Astrocyte (in vitro differentiated cells and primary cell): ENCODE measurements at regions not wholly inside any gene's neighbourhood (a gene's known extent, or its start where the extent isn't known, plus 50 kb on each side); places are given as distances from the start of the nearest gene placed in this dataset.

Experiments used
- DNase-seq: peaks from one replicate; pipeline ENCODE4 v3.0.0-alpha.2; 2010; ENCODE audit warnings: low read depth
- FAIRE-seq: peaks from 2 replicates; lab custom pipeline; 2011; peaks lifted over from hg19 to GRCh38; lab: Jason Lieb, UNC
- H2AFZ ChIP-seq: 2 replicates; pipeline ENCODE4 v1.6.0; 2012; ENCODE audit warnings: low read depth, low read length, inconsistent platforms
- H3K27ac ChIP-seq: 2 replicates; pipeline ENCODE4 v1.5.1; 2011; ENCODE audit warnings: low read depth, low read length, inconsistent platforms
- H3K27me3 ChIP-seq: 2 replicates; pipeline ENCODE4 v1.6.0; 2011; ENCODE audit warnings: low read length, inconsistent platforms; ENCODE audit not compliant: insufficient read depth
- H3K36me3 ChIP-seq: 2 replicates; pipeline ENCODE4 v1.5.1; 2011; ENCODE audit warnings: low read length, inconsistent platforms; ENCODE audit not compliant: insufficient read depth
- H3K4me1 ChIP-seq: 2 replicates; pipeline ENCODE4 v1.5.1; 2011; ENCODE audit warnings: low read length, inconsistent platforms; ENCODE audit not compliant: insufficient read depth
- H3K4me2 ChIP-seq: 2 replicates; pipeline ENCODE4 v1.6.0; 2012; ENCODE audit warnings: low read length, inconsistent platforms
- H3K4me3 ChIP-seq: 2 replicates; pipeline ENCODE4 v1.5.1; 2011; ENCODE audit warnings: low read depth, mild to moderate bottlenecking, low read length, inconsistent platforms; ENCODE audit not compliant: insufficient read depth
- H3K79me2 ChIP-seq: 2 replicates; pipeline ENCODE4 v1.6.0; 2012; ENCODE audit warnings: mild to moderate bottlenecking, low read length, inconsistent platforms; ENCODE audit not compliant: insufficient read depth
- H3K9ac ChIP-seq: 2 replicates; pipeline ENCODE4 v1.6.0; 2012; ENCODE audit warnings: mild to moderate bottlenecking, low read length, inconsistent platforms
- H3K9me3 ChIP-seq: 2 replicates; pipeline ENCODE4 v1.5.1; 2012; ENCODE audit warnings: low read depth, mild to moderate bottlenecking, low read length, inconsistent platforms; ENCODE audit not compliant: insufficient read depth
- H4K20me1 ChIP-seq: 2 replicates; pipeline ENCODE4 v1.6.0; 2012; ENCODE audit warnings: low read length, inconsistent platforms; ENCODE audit not compliant: insufficient read depth
- H3K27ac Mint-ChIP-seq: one replicate; pipeline ENCODE4 v1.8.0; 2021; ENCODE audit warnings: mild to moderate bottlenecking, mixed read lengths; ENCODE audit not compliant: unreplicated experiment
- H3K27me3 Mint-ChIP-seq: one replicate; pipeline ENCODE4 v1.8.0; 2021; ENCODE audit warnings: low read depth, mixed read lengths; ENCODE audit not compliant: unreplicated experiment
- H3K36me3 Mint-ChIP-seq: one replicate; pipeline ENCODE4 v1.8.0; 2021; ENCODE audit warnings: low read depth, mixed read lengths; ENCODE audit not compliant: unreplicated experiment
- H3K4me1 Mint-ChIP-seq: one replicate; pipeline ENCODE4 v1.8.0; 2021; ENCODE audit warnings: low read depth, mixed read lengths; ENCODE audit not compliant: unreplicated experiment
- H3K4me3 Mint-ChIP-seq: one replicate; pipeline ENCODE4 v1.8.0; 2021; ENCODE audit warnings: mild to moderate bottlenecking, moderate library complexity, mixed read lengths; ENCODE audit not compliant: unreplicated experiment
- H3K9me3 Mint-ChIP-seq: one replicate; pipeline ENCODE4 v1.8.0; 2021; ENCODE audit warnings: mild to moderate bottlenecking, mixed read lengths; ENCODE audit not compliant: unreplicated experiment
- CTCF ChIP-seq: IDR thresholded peaks from 2 replicates; pipeline ENCODE4 v1.5.1; 2011; ENCODE audit warnings: low read depth, mild to moderate bottlenecking, inconsistent platforms, low read length, moderate library complexity; ENCODE audit not compliant: insufficient read depth
- EZH2 ChIP-seq: IDR thresholded peaks from 2 replicates; pipeline ENCODE4 v1.6.1; 2012; ENCODE audit warnings: mild to moderate bottlenecking, low read length, inconsistent platforms; ENCODE audit not compliant: insufficient read depth

DNA sequence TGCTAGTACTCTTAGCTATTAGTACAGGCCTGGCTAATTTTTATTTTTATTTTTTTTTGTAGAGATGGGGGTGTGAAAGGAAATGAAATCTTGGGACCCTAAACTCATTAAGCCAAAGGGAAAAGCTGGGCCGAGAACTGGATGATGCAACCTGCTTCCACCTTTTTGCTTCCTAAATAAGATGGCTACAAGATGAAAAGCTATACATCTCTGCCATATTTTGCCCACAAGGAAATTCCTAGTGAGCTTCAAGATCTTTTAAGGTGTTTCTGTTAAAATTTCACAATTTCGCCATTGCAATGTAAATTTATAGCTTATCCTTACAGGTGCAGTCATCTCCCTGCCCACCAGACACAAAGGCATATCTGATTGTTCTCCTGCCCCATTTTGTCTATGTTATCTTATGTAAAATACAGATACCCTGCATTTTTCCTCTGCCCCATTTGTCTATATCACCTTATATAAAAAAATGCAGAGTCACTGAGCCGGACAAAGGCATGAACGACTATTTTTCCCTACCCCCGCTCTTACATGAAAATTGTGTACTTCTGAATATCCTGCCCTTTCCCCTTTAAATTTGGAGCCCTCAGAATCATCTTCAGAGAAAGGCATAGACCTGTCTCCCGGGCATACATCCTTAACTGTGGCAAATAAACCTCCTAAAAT lies 112.0 kb upstream of the SLC38A2 start:
- Histone ChIP-seq H3K9ac (no peak overlapping the region), H2AFZ (no peak overlapping the region), H3K4me2 (no peak overlapping the region), H3K9me3 (no peaks in the 10 kb centered on the region), H4K20me1 (no peaks in the 10 kb centered on the region), H3K4me1 (no peaks in the 10 kb centered on the region), H3K4me3 (no peak overlapping the region), H3K36me3 (no peaks in the 10 kb centered on the region), H3K79me2 (no peaks in the 10 kb centered on the region), H3K27ac (no peak overlapping the region), H3K27me3 (no peaks in the 10 kb centered on the region)
- no peak overlapping the region for H3K27ac Mint-ChIP-seq
- no peaks in the 10 kb centered on the region for H3K9me3 Mint-ChIP-seq
- peaks cover 7% of the 10 kb centered on the region for H3K36me3 Mint-ChIP-seq
- DNase-seq = no peak
- no peak overlapping the region for H3K4me3 Mint-ChIP-seq
- FAIRE-seq = no peak
- TF ChIP-seq EZH2 = no peak
- no peak for TF ChIP-seq CTCF
- peaks cover 4% of the 10 kb centered on the region for H3K4me1 Mint-ChIP-seq
- H3K27me3 Mint-ChIP-seq = no peaks in the 10 kb centered on the region

DNA sequence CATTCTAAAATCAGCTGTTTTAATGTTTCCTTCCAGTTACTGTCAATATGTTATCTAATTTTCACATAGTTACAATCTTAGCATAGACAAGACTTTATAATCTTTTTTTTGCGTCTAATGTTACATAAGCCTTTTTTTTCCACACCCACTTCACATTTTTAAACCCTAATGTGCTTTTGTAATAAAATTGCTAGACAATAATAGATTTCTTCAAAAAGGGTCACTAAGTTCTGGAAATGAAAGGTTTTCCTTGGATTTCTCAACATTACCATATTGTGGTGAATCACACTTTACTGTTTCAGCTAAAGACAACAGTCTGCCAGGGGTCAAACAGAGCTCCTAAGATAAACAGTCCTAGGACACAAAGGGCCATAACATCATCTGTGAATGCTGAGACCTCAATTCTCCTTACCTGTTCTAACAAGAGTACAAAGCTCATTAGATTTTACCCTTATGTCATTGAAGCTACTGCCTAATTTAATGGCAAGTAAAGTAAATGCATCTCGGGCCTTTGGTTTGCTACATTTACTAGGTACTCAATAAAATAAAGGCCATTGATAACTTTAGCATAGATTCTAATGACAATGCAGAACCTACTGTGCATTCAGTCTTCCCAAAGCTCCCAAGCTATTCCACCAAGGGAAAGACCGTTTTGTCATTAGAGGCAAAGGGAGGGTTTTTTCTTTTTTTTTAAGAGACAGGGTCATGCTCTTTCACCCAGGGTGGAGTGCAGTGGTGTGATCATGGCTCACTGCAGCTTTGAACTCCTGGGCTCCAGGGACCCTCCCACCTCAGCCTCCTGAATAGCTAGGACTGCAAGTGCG lies 111.2 kb upstream of the SLC38A2 start:
- Mint-ChIP-seq H3K4me3 (no peak overlapping the region), H3K36me3 (peaks cover 7% of the 10 kb centered on the region), H3K27ac (peak overlapping the region; percentile 20), H3K4me1 (peaks cover 4% of the 10 kb centered on the region), H3K9me3 (no peaks in the 10 kb centered on the region), H3K27me3 (no peaks in the 10 kb centered on the region)
- DNase-seq (no peak), FAIRE-seq (peak; percentile 43)
- Histone ChIP-seq H3K9me3 (no peaks in the 10 kb centered on the region), H3K4me2 (no peak overlapping the region), H3K27ac (no peak overlapping the region), H3K79me2 (no peaks in the 10 kb centered on the region), H3K36me3 (no peaks in the 10 kb centered on the region), H3K9ac (no peak overlapping the region), H3K4me1 (no peaks in the 10 kb centered on the region), H3K27me3 (no peaks in the 10 kb centered on the region), H2AFZ (no peak overlapping the region), H3K4me3 (no peak overlapping the region), H4K20me1 (no peaks in the 10 kb centered on the region)
- no peak for TF ChIP-seq EZH2
- TF ChIP-seq CTCF = no peak
